ENCODE measurements at regions not wholly inside any gene's neighbourhood (a gene's known extent, or its start where the extent isn't known, plus 50 kb on each side); places are given as distances from the start of the nearest gene placed in this dataset.

GRCh38 chr5:115381911-115382662, 85.6 kb upstream of the CCDC112 start:
- TF ChIP-seq CTCF (IDR thresholded peaks at IDR 0.05) = no peak
- intact Hi-C loops (cut with DNase I, micrococcal nuclease) = no loop called here
- ATAC-seq (no peak), DNase-seq (no peak)
- no peaks in the 10 kb centered on the region for H3K9me3 ChIP-seq
- H3K4me3 ChIP-seq = no peak overlapping the region
- peaks cover 8% of the 10 kb centered on the region for H3K4me1 ChIP-seq (ENCODE audit: low read depth)
- no peaks in the 10 kb centered on the region for H3K36me3 ChIP-seq (ENCODE audit: low read depth)

GRCh38 chr5:115379622-115380344, 83.3 kb upstream of the CCDC112 start:
- H3K9me3 ChIP-seq = no peaks in the 10 kb centered on the region
- no peak for TF ChIP-seq CTCF (IDR thresholded peaks at IDR 0.05)
- no peaks in the 10 kb centered on the region for H3K36me3 ChIP-seq (ENCODE audit: low read depth)
- peak; percentile 48 to 64 (median 57) for DNase-seq
- peak; percentile 85 for ATAC-seq
- H3K4me3 ChIP-seq = no peak overlapping the region
- intact Hi-C loops (cut with DNase I, micrococcal nuclease) = loop anchor here in 1 of 2 donors (10.0 kb wide), 1 partner anchor 195 kb away; no protein-coding TSS in a partner anchor
- H3K4me1 ChIP-seq (ENCODE audit: low read depth) = peaks cover 8% of the 10 kb centered on the region

GRCh38 chr5:115378754-115379153, 82.3 kb upstream of the CCDC112 start:
- DNase-seq = no peak
- intact Hi-C loops (cut with DNase I, micrococcal nuclease) = loop anchor here in 1 of 2 donors (10.0 kb wide), 1 partner anchor 196 kb away; no protein-coding TSS in a partner anchor
- no peak for TF ChIP-seq CTCF (IDR thresholded peaks at IDR 0.05)
- Histone ChIP-seq H3K4me1 (ENCODE audit: low read depth) (peaks cover 8% of the 10 kb centered on the region), H3K9me3 (no peaks in the 10 kb centered on the region), H3K36me3 (ENCODE audit: low read depth) (no peaks in the 10 kb centered on the region), H3K4me3 (no peak overlapping the region)
- no peak for ATAC-seq

GRCh38 chr5:115377468-115378217, 81.2 kb upstream of the CCDC112 start:
- DNase-seq (no peak), ATAC-seq (peak; percentile 70)
- intact Hi-C loops (cut with DNase I, micrococcal nuclease) = loop anchor here in 1 of 2 donors (10.0 kb wide), 1 partner anchor 197 kb away; no protein-coding TSS in a partner anchor

More at GRCh38 chr5:115377468-115378217, 81.2 kb upstream of the CCDC112 start:
- TF ChIP-seq CTCF (IDR thresholded peaks at IDR 0.05) = no peak
- Histone ChIP-seq H3K4me1 (ENCODE audit: low read depth) (peaks cover 8% of the 10 kb centered on the region), H3K4me3 (no peak overlapping the region), H3K9me3 (no peaks in the 10 kb centered on the region), H3K36me3 (ENCODE audit: low read depth) (no peaks in the 10 kb centered on the region)
